Vagina (tissue), 2 donors: ENCODE measurements at regions not wholly inside any gene's neighbourhood (a gene's known extent, or its start where the extent isn't known, plus 50 kb on each side); places are given as distances from the start of the nearest gene placed in this dataset.

Experiments
- DNase-seq, 2 donors: peaks; one replicate each; pipeline ENCODE4 v3.0.0-alpha.2; 2017; ENCODE audit errors: extremely low spot score in 2 of 2
- H3K27ac ChIP-seq: fragments of 200-600 bp; sonication (generic); one replicate; pipeline ENCODE4 v1.5.1; 2019
- H3K27me3 ChIP-seq: fragments of 200-600 bp; sonication (generic); one replicate; pipeline ENCODE4 v1.5.1; 2019
- H3K36me3 ChIP-seq, 2 donors: fragments of 200-600 bp; sonication (generic); one replicate each; pipeline ENCODE4 v1.5.1; 2017 to 2019
- H3K4me1 ChIP-seq: fragments of 200-600 bp; sonication (generic); one replicate; pipeline ENCODE4 v1.5.1; 2019
- H3K4me3 ChIP-seq, 2 donors: fragments of 200-600 bp; sonication (generic); 1 replicate in 1 of 2; 2 replicates in 1 of 2; pipeline ENCODE4 v1.5.1; 2016 to 2019
- H3K9me3 ChIP-seq: fragments of 200-600 bp; sonication (generic); one replicate; pipeline ENCODE4 v1.5.1; 2019
- POLR2A ChIP-seq, 2 donors: fragments of 450-650 bp; IDR thresholded peaks; one replicate each; pipeline ENCODE4 v1.6.1; 2017; ENCODE audit warnings: antibody characterized with exemption in 2 of 2, mild to moderate bottlenecking in 2 of 2, moderate library complexity in 2 of 2
- POLR2AphosphoS5 ChIP-seq, 2 donors: sonication (generic); formaldehyde crosslinking; IDR thresholded peaks; one replicate each; pipeline ENCODE4 v1.9.0; 2017; ENCODE audit warnings: antibody characterized with exemption in 2 of 2, mild to moderate bottlenecking in 2 of 2, low read depth in 1 of 2; ENCODE audit not compliant: insufficient read depth in 1 of 2
- intact Hi-C: fragments of 100-400 bp; cut with DNase I; formaldehyde crosslinking; loops from one replicate; pipeline ENCODE4 v1.15.1; 2023
- TF ChIP-seq, protein P1 (sequence below), 3 experiments: fragments of 450-650 bp in 2 of 3; fragments of 200-600 bp in 1 of 3; sonication (generic) in 1 of 3; IDR thresholded peaks; one replicate each; pipeline ENCODE4 v1.5.1; 2017 to 2019; ENCODE audit warnings: antibody characterized with exemption in 3 of 3, mild to moderate bottlenecking in 2 of 3, moderate library complexity in 2 of 3

GRCh38 chr2:8103085-8103708 is 578.7 kb upstream of the ID2 start:
- no peaks in the 10 kb centered on the region for H3K27me3 ChIP-seq
- H3K27ac ChIP-seq, result no peak overlapping the region
- no peaks in the 10 kb centered on the region for H3K36me3 ChIP-seq
- intact Hi-C loops, result no loop called here
- H3K9me3 ChIP-seq, result no peaks in the 10 kb centered on the region
- no peak overlapping the region for H3K4me3 ChIP-seq
- no peak for DNase-seq
- TF ChIP-seq POLR2A (IDR thresholded peaks at IDR 0.05) (no peak), POLR2AphosphoS5 (IDR thresholded peaks at IDR 0.05; ENCODE audit: insufficient read depth in 1 of 2, low read depth in 1 of 2) (no peak)
- TF ChIP-seq, protein P1, sequence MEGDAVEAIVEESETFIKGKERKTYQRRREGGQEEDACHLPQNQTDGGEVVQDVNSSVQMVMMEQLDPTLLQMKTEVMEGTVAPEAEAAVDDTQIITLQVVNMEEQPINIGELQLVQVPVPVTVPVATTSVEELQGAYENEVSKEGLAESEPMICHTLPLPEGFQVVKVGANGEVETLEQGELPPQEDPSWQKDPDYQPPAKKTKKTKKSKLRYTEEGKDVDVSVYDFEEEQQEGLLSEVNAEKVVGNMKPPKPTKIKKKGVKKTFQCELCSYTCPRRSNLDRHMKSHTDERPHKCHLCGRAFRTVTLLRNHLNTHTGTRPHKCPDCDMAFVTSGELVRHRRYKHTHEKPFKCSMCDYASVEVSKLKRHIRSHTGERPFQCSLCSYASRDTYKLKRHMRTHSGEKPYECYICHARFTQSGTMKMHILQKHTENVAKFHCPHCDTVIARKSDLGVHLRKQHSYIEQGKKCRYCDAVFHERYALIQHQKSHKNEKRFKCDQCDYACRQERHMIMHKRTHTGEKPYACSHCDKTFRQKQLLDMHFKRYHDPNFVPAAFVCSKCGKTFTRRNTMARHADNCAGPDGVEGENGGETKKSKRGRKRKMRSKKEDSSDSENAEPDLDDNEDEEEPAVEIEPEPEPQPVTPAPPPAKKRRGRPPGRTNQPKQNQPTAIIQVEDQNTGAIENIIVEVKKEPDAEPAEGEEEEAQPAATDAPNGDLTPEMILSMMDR (IDR thresholded peaks at IDR 0.05), result no peak
- peaks cover 6% of the 10 kb centered on the region for H3K4me1 ChIP-seq

- no peak overlapping the region for H3K27ac ChIP-seq
- TF ChIP-seq POLR2A (IDR thresholded peaks at IDR 0.05) (no peak), POLR2AphosphoS5 (IDR thresholded peaks at IDR 0.05; ENCODE audit: insufficient read depth in 1 of 2, low read depth in 1 of 2) (no peak)
- TF ChIP-seq, protein P1 (IDR thresholded peaks at IDR 0.05), result no peak
- H3K4me3 ChIP-seq, result no peak overlapping the region
- H3K27me3 ChIP-seq, result no peaks in the 10 kb centered on the region
- intact Hi-C loops, result no loop called here
- H3K4me1 ChIP-seq, result peaks cover 6% of the 10 kb centered on the region
- H3K9me3 ChIP-seq, result no peaks in the 10 kb centered on the region
- no peaks in the 10 kb centered on the region for H3K36me3 ChIP-seq
- DNase-seq, result no peak
These were observed 574.7 kb upstream of the ID2 start for GRCh38 chr2:8107150-8107549.

DNA sequence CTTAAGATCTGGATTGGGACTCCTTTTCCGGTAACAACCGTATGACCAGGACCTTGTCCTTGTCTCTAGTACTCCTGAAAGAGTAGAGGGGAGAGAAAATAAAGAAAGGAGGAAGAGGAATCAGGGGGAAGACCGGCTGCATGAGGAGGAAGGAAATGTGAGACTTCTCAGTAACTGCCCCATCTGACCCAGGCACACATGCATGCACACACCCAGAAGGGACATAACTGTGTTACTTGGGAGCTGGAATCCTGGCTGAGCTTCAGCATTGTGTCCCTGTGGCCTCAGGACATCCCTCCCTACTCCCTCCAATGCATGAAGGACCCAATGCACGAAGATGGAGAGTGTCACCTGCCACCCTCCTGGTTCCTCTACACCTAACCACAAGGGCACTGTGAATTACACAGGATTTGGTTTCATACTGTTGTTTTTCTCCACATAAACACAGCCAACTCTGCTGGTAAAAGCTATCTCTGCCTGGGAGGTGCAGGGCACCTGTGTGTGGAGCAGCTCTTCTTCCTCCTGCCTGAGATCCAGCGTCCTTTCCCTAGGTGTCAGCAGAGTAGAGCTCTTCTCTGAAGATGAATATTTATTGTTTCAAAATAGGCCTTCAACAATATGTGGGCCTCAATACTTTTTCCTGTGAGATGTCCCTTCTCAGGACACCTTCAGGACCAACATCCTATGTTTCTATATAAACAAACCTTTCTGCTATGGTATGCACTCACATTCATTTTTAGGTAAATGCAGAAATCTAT is 574.1 kb upstream of the ID2 start:
- TF ChIP-seq POLR2A (IDR thresholded peaks at IDR 0.05), result no peak
- TF ChIP-seq POLR2AphosphoS5 (IDR thresholded peaks at IDR 0.05; ENCODE audit: insufficient read depth in 1 of 2, low read depth in 1 of 2), result no peak
- TF ChIP-seq, protein P1 (IDR thresholded peaks at IDR 0.05), result no peak
- intact Hi-C loops, result no loop called here
- no peaks in the 10 kb centered on the region for H3K9me3 ChIP-seq

GRCh38 chr2:8110716-8111115 is 571.1 kb upstream of the ID2 start:
- no peaks in the 10 kb centered on the region for H3K27me3 ChIP-seq
- H3K36me3 ChIP-seq, result no peaks in the 10 kb centered on the region
- no peak overlapping the region for H3K27ac ChIP-seq
- H3K4me1 ChIP-seq, result no peaks in the 10 kb centered on the region
- no peak for DNase-seq
- H3K9me3 ChIP-seq, result no peaks in the 10 kb centered on the region
- TF ChIP-seq POLR2AphosphoS5 (IDR thresholded peaks at IDR 0.05; ENCODE audit: insufficient read depth in 1 of 2, low read depth in 1 of 2) (no peak), POLR2A (IDR thresholded peaks at IDR 0.05) (no peak)
- TF ChIP-seq, protein P1 (IDR thresholded peaks at IDR 0.05), result no peak
- no peak overlapping the region for H3K4me3 ChIP-seq
- intact Hi-C loops, result no loop called here

More for the DNA sequence above, 574.1 kb upstream of the ID2 start:
- no peaks in the 10 kb centered on the region for H3K36me3 ChIP-seq
- no peak for DNase-seq
- no peaks in the 10 kb centered on the region for H3K27me3 ChIP-seq
- no peak overlapping the region for H3K27ac ChIP-seq
- H3K4me3 ChIP-seq, result no peak overlapping the region
- H3K4me1 ChIP-seq, result peaks cover 6% of the 10 kb centered on the region

- Histone ChIP-seq H3K4me3 (no peak overlapping the region), H3K27me3 (no peaks in the 10 kb centered on the region), H3K27ac (no peak overlapping the region), H3K36me3 (no peaks in the 10 kb centered on the region), H3K4me1 (no peaks in the 10 kb centered on the region), H3K9me3 (no peaks in the 10 kb centered on the region)
- TF ChIP-seq POLR2A (IDR thresholded peaks at IDR 0.05), result no peak
- TF ChIP-seq, protein P1 (IDR thresholded peaks at IDR 0.05), result no peak
- intact Hi-C loops, result no loop called here
- no peak for DNase-seq
These were observed 570.7 kb upstream of the ID2 start for GRCh38 chr2:8111193-8111592.
